ENCODE measurements at regions not wholly inside any gene's neighbourhood (a gene's known extent, or its start where the extent isn't known, plus 50 kb on each side); places are given as distances from the start of the nearest gene placed in this dataset.

- no peak for TF ChIP-seq CTCF (conservative IDR thresholded peaks at IDR 0.05; ENCODE audit: low read depth, low read length)
- TF ChIP-seq EZH2 (IDR thresholded peaks at IDR 0.05; ENCODE audit: low read length, unreplicated experiment): no peak
- TF ChIP-seq EZH2phosphoT487 (IDR thresholded peaks at IDR 0.05; ENCODE audit: borderline replicate concordance, low read length): no peak
These were observed 812.6 kb downstream of the DACH1 start for GRCh38 chr13:71054358-71054757.
